Kidney (tissue), 13 donors: ENCODE measurements at regions not wholly inside any gene's neighbourhood (a gene's known extent, or its start where the extent isn't known, plus 50 kb on each side); places are given as distances from the start of the nearest gene placed in this dataset.

Experiments used
- DNase-seq, 5 donors: peaks; one replicate each; pipeline ENCODE4 v3.0.0-alpha.2; 2013 to 2020
- FAIRE-seq: peaks from 2 replicates; lab custom pipeline; 2012; peaks lifted over from hg19 to GRCh38; lab: Jason Lieb, UNC
- H3K27ac ChIP-seq, 2 donors: one replicate each; pipeline ENCODE4 v1.7.0; 2013; ENCODE audit warnings: low read depth in 2 of 2, low read length in 2 of 2, inconsistent platforms in 1 of 2
- H3K27me3 ChIP-seq: one replicate; pipeline ENCODE4 v1.7.1; 2013; ENCODE audit warnings: low read length, inconsistent platforms; ENCODE audit not compliant: control insufficient read depth, insufficient read depth
- H3K36me3 ChIP-seq, 3 donors: one replicate each; pipeline versions ENCODE4 v1.7.0 to v1.7.1; 2013; ENCODE audit warnings: low read length in 3 of 3, control low read depth in 1 of 3, inconsistent platforms in 1 of 3; ENCODE audit not compliant: insufficient read depth in 3 of 3, control insufficient read depth in 2 of 3
- H3K4me1 ChIP-seq, 3 donors: one replicate each; pipeline versions ENCODE4 v1.7.0 to v1.7.1; 2013; ENCODE audit warnings: low read length in 3 of 3, inconsistent platforms in 1 of 3, low read depth in 1 of 3; ENCODE audit not compliant: control insufficient read depth in 2 of 3, insufficient read depth in 2 of 3
- H3K4me3 ChIP-seq, 3 donors: one replicate each; pipeline versions ENCODE4 v1.7.0 to v1.8.1; 2013; ENCODE audit warnings: low read length in 3 of 3, control low read depth in 1 of 3, inconsistent platforms in 1 of 3
- H3K9ac ChIP-seq, 3 donors: one replicate each; pipeline versions ENCODE4 v1.7.0 to v1.7.1; 2013; ENCODE audit warnings: low read length in 3 of 3, control low read depth in 1 of 3, inconsistent platforms in 1 of 3
- H3K9me3 ChIP-seq, 3 donors: one replicate each; pipeline versions ENCODE4 v1.7.0 to v1.7.1; 2013; ENCODE audit warnings: low read length in 3 of 3, control low read depth in 1 of 3, inconsistent platforms in 1 of 3; ENCODE audit not compliant: control insufficient read depth in 2 of 3, insufficient read depth in 1 of 3
- intact Hi-C: fragments of 100-400 bp; cut with DNase I; formaldehyde crosslinking; loops from one replicate; pipeline ENCODE4 v1.11.1; 2022
- TF ChIP-seq, protein P1 (sequence below): IDR thresholded peaks from 3 replicates; pipeline ENCODE4 v1.5.1; 2012; ENCODE audit warnings: mild to moderate bottlenecking, moderate library complexity, borderline replicate concordance; ENCODE audit not compliant: insufficient read depth; ENCODE audit errors: extremely low read depth
- donor health status: control.
- donor health status: control.
- donor health status: control.
- donor health status: control.
- donor health status: control.
- donor health status: DM: yes; HTN: yes; CAD: no.
- donor health status: Normal renal cell carcinoma (clear cell type).

DNA sequence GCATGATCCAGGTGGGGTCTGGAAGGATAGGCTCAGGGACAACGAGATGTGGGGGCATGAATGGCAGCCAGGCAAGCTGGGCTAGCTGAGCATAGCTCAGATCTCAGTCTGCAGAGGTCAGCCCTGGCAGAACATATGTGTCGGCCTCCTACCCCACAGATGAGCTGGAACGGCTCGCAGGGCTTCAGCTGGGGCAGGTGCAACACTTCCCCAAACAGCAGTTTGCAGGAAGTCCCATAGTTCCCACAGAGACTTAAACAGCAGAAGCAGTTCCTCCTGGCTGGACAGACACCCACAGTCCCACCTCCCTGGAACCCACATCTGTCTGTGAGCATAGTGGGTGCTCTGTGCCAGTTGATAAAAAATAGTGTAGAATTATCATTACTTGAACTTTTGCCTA, 404.6 kb downstream of the GADD45G start:
- Histone ChIP-seq H3K36me3 (no peaks in the 10 kb centered on the region), H3K27me3 (no peaks in the 10 kb centered on the region), H3K27ac (no peak overlapping the region), H3K9me3 (peaks cover 0 to 4% (median 0%) of the 10 kb centered on the region in 3 donors), H3K4me1 (peaks cover 0 to 4% (median 4%) of the 10 kb centered on the region in 3 donors), H3K9ac (no peak overlapping the region), H3K4me3 (no peak overlapping the region)
- FAIRE-seq (no peak), DNase-seq (no peak)
- TF ChIP-seq, protein P1, sequence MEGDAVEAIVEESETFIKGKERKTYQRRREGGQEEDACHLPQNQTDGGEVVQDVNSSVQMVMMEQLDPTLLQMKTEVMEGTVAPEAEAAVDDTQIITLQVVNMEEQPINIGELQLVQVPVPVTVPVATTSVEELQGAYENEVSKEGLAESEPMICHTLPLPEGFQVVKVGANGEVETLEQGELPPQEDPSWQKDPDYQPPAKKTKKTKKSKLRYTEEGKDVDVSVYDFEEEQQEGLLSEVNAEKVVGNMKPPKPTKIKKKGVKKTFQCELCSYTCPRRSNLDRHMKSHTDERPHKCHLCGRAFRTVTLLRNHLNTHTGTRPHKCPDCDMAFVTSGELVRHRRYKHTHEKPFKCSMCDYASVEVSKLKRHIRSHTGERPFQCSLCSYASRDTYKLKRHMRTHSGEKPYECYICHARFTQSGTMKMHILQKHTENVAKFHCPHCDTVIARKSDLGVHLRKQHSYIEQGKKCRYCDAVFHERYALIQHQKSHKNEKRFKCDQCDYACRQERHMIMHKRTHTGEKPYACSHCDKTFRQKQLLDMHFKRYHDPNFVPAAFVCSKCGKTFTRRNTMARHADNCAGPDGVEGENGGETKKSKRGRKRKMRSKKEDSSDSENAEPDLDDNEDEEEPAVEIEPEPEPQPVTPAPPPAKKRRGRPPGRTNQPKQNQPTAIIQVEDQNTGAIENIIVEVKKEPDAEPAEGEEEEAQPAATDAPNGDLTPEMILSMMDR, result no peak
- intact Hi-C loops, result no loop called here

DNA sequence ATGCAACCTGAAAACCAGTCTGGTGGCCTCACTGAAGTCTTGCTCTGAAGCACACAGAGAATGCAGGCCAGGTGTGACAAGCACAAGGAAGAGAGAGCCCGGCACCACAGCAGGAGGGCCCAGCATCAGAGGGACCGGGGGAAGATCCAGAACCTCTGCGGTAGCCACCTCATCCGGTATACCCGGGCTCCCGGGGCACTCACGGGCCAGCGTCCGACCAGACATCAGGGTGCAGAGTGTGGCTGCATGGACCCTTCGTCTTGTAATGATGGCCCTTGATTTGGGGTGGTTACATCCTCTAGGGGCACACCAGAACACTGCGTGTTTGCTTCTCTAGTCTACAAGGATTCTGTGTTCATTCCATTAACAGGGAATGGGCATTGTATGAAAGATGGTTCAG, 406.0 kb downstream of the GADD45G start:
- intact Hi-C loops, result no loop called here
- no peak for FAIRE-seq
- TF ChIP-seq, protein P1, result no peak

DNA sequence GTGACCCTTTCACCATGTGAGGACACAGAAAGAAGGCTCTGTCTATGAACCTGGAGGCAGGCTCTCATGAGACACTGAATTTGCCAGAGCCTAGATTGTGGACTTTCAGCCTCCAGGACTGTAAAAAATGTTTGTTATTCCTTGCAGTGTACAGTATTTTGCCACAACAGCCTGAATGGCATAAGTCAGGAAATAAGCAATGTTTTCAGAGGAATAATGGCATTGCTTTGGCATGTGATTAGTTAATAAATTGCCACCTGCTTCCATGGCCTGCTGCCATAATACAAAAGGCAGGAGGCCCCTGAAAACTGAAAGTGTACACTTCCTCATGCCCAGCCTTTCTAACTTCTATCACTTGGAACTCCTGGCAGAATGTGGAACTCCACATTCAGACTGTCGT, 408.1 kb downstream of the GADD45G start:
- peak in 2 of 5 donors; percentile 41 to 48 for DNase-seq
- intact Hi-C loops, result no loop called here

More for the DNA sequence above, 406.0 kb downstream of the GADD45G start:
- Histone ChIP-seq H3K9me3 (no peaks in the 10 kb centered on the region), H3K4me3 (no peak overlapping the region), H3K36me3 (no peaks in the 10 kb centered on the region), H3K27ac (no peak overlapping the region), H3K4me1 (peaks cover 0 to 4% (median 4%) of the 10 kb centered on the region in 3 donors), H3K9ac (no peak overlapping the region), H3K27me3 (no peaks in the 10 kb centered on the region)
- no peak for DNase-seq

More for the DNA sequence above, 408.1 kb downstream of the GADD45G start:
- H3K27ac ChIP-seq, result no peak overlapping the region
- no peak overlapping the region for H3K9ac ChIP-seq
- peak; percentile 35 for FAIRE-seq
- H3K27me3 ChIP-seq, result no peaks in the 10 kb centered on the region
- H3K9me3 ChIP-seq, result no peaks in the 10 kb centered on the region
- TF ChIP-seq, protein P1, result no peak
- H3K4me3 ChIP-seq, result no peak overlapping the region
- H3K4me1 ChIP-seq, result peaks cover 0 to 4% (median 2%) of the 10 kb centered on the region in 3 donors
- no peaks in the 10 kb centered on the region for H3K36me3 ChIP-seq
